GM12878 (cell line): ENCODE measurements at regions not wholly inside any gene's neighbourhood (a gene's known extent, or its start where the extent isn't known, plus 50 kb on each side); places are given as distances from the start of the nearest gene placed in this dataset.

Source experiments
- ATAC-seq: fragments of 200-7000 bp; cut with Tn5 transposase; 3 replicates; pipeline ENCODE4 v1.9.1; 2020; ENCODE audit warnings: mild to moderate bottlenecking, moderate library complexity
- BruUV-seq: library from RNA; stranded (reverse); fragments of 400-500 nt; replicated peaks from 2 replicates; lab custom pipeline; 2021; lab: Mats Ljungman, UMichigan
- CTCF ChIA-PET: fragments of 300-600 bp; sonication (Branson Sonifier 250); formaldehyde crosslinking; extraction: SDS; loops from one replicate; lab custom pipeline; 2021; ENCODE audit warnings: inconsistent platforms; lab: Yijun Ruan, JAX
- POLR2A ChIA-PET: fragments of 350-600 bp; formaldehyde crosslinking; extraction: SDS; loops from one replicate; lab custom pipeline; 2021; ENCODE audit warnings: inconsistent platforms; lab: Charles Lee
- RAD21 ChIA-PET: fragments of 300-600 bp; sonication (Branson Sonifier 250); formaldehyde crosslinking; loops from one replicate; lab custom pipeline; 2023; ENCODE audit warnings: antibody characterized with exemption; ENCODE audit not compliant: unreplicated experiment; lab: Charles Lee
- SMC1A ChIA-PET: fragments of 300-600 bp; sonication (Branson Sonifier 250); formaldehyde crosslinking; loops from one replicate; lab custom pipeline; 2023; ENCODE audit not compliant: unreplicated experiment, uncharacterized antibody; lab: Charles Lee
- DNase-seq: peaks from one replicate; pipeline ENCODE4 v3.0.0-alpha.2; 2011; ENCODE audit warnings: low read depth, low spot score
- FAIRE-seq: peaks from 3 replicates; lab custom pipeline; 2011; peaks lifted over from hg19 to GRCh38; lab: Jason Lieb, UNC
- H2AFZ ChIP-seq: 2 replicates; pipeline ENCODE4 v1.6.0; 2011; ENCODE audit warnings: low read depth, low read length, control low read depth; ENCODE audit not compliant: control insufficient read depth
- H3K27ac ChIP-seq: 2 replicates; pipeline ENCODE4 v1.5.1; 2011; ENCODE audit warnings: control low read depth; ENCODE audit not compliant: control insufficient read depth, insufficient read depth
- H3K27me3 ChIP-seq, 2 experiments: replicated peaks in 1 of 2; 2 replicates each; pipeline versions ENCODE4 v1.6.0 to v1.6.1; 2011; ENCODE audit warnings: low read length in 1 of 2; ENCODE audit not compliant: control insufficient read depth in 2 of 2, insufficient read depth in 2 of 2
- H3K36me3 ChIP-seq, 2 experiments: 2 replicates each; pipeline ENCODE4 v1.5.1; 2011; ENCODE audit warnings: low read length in 1 of 2; ENCODE audit not compliant: control insufficient read depth in 2 of 2, insufficient read depth in 2 of 2
- H3K4me1 ChIP-seq: 2 replicates; pipeline ENCODE4 v1.6.1; 2011; ENCODE audit warnings: mild to moderate bottlenecking, low read length, moderate library complexity, mixed read lengths; ENCODE audit not compliant: control insufficient read depth, insufficient read depth
- H3K4me2 ChIP-seq: 2 replicates; pipeline ENCODE4 v1.6.0; 2011; ENCODE audit warnings: control low read depth; ENCODE audit not compliant: control insufficient read depth, insufficient read depth
- H3K4me3 ChIP-seq: fragments of 200-600 bp; sonication (generic); 2 replicates; pipeline ENCODE4 v1.5.1; 2016
- H3K79me2 ChIP-seq: 2 replicates; pipeline ENCODE4 v1.6.0; 2011; ENCODE audit warnings: low read length; ENCODE audit not compliant: control insufficient read depth, insufficient read depth
- H3K9ac ChIP-seq: 2 replicates; pipeline ENCODE4 v1.8.0; 2011; ENCODE audit warnings: low read length, control low read depth, mixed read lengths; ENCODE audit not compliant: control insufficient read depth, insufficient read depth
- H3K9me3 ChIP-seq: replicated peaks from 3 replicates; pipeline ENCODE4 v1.5.1; 2011; ENCODE audit warnings: mild to moderate bottlenecking, low read length; ENCODE audit not compliant: control insufficient read depth, insufficient read depth
- H4K20me1 ChIP-seq: 2 replicates; pipeline ENCODE4 v1.6.0; 2011; ENCODE audit not compliant: control insufficient read depth, insufficient read depth
- ATF3 ChIP-seq: IDR thresholded peaks from 2 replicates; pipeline ENCODE4 v1.6.1; 2011; ENCODE audit warnings: low read depth, mild to moderate bottlenecking, low read length, moderate library complexity, borderline replicate concordance; ENCODE audit errors: extremely low read depth
- BCL11A ChIP-seq: IDR thresholded peaks from 2 replicates; pipeline ENCODE4 v1.6.1; 2011; ENCODE audit warnings: low read depth, low read length
- CBX3 ChIP-seq: fragments of 200-600 bp; sonication (generic); IDR thresholded peaks from 2 replicates; pipeline ENCODE4 v1.6.1; 2016; ENCODE audit warnings: low read depth, borderline replicate concordance
- CBX5 ChIP-seq: sonication (generic); IDR thresholded peaks from 2 replicates; pipeline ENCODE4 v1.6.1; 2016; ENCODE audit warnings: low read depth, moderate library complexity, mild to moderate bottlenecking, inconsistent platforms
- CHD2 ChIP-seq: IDR thresholded peaks from 2 replicates; pipeline ENCODE4 v1.6.1; 2011; ENCODE audit warnings: low read depth, low read length, improper control_type of control experiment, borderline replicate concordance
- CHD4 ChIP-seq: fragments of 200-600 bp; sonication (generic); IDR thresholded peaks from 2 replicates; pipeline ENCODE4 v1.6.1; 2016; ENCODE audit warnings: mild to moderate bottlenecking
- ESRRA ChIP-seq: IDR thresholded peaks from 2 replicates; pipeline ENCODE4 v1.6.1; 2012; ENCODE audit warnings: mild to moderate bottlenecking, low read length, improper control_type of control experiment
- HDAC2 ChIP-seq: fragments of 200-600 bp; sonication (generic); IDR thresholded peaks from 2 replicates; pipeline ENCODE4 v1.6.1; 2017
- KAT2A ChIP-seq: conservative IDR thresholded peaks from 2 replicates; pipeline ENCODE4 v1.6.1; 2011; ENCODE audit warnings: low read depth, low read length; ENCODE audit not compliant: control insufficient read depth
- KLF5 ChIP-seq: fragments of 450-650 bp; IDR thresholded peaks from 2 replicates; pipeline ENCODE4 v1.6.1; 2014; ENCODE audit warnings: mild to moderate bottlenecking; ENCODE audit not compliant: partially characterized antibody
- MTA2 ChIP-seq: fragments of 450-650 bp; IDR thresholded peaks from 2 replicates; pipeline ENCODE4 v1.6.1; 2016; ENCODE audit warnings: low read depth, mild to moderate bottlenecking, moderate library complexity
- MTA3 ChIP-seq: IDR thresholded peaks from 2 replicates; pipeline ENCODE4 v1.6.1; 2012; ENCODE audit warnings: low read length, inconsistent platforms, borderline replicate concordance
- NR2C1 ChIP-seq: fragments of 450-650 bp; IDR thresholded peaks from 2 replicates; pipeline ENCODE4 v1.6.1; 2017; ENCODE audit warnings: antibody characterized with exemption, mild to moderate bottlenecking, moderate library complexity
- SREBF1 ChIP-seq: IDR thresholded peaks from 2 replicates; pipeline ENCODE4 v1.6.1; 2012; ENCODE audit warnings: mild to moderate bottlenecking, low read length
- SRF ChIP-seq, 2 experiments: IDR thresholded peaks; 2 replicates each; pipeline ENCODE4 v1.6.1; 2011; ENCODE audit warnings: low read depth in 2 of 2, low read length in 2 of 2, mild to moderate bottlenecking in 1 of 2, moderate library complexity in 1 of 2
- TCF7 ChIP-seq: IDR thresholded peaks from 2 replicates; pipeline ENCODE4 v1.6.1; 2014; ENCODE audit warnings: antibody characterized with exemption, borderline replicate concordance
- ZNF687 ChIP-seq: fragments of 450-650 bp; IDR thresholded peaks from 2 replicates; pipeline ENCODE4 v1.6.1; 2017; ENCODE audit warnings: mild to moderate bottlenecking, moderate library complexity
- WGBS: methylation state at CpG from one replicate; pipeline ENCODE4 v1.1.6; 2016; ENCODE audit warnings: low lambda C conversion rate; ENCODE audit not compliant: insufficient replicate concordance, insufficient coverage; ENCODE audit errors: missing lambda C conversion rate; 5-methylcytosine and 5-hydroxymethylcytosine counted together
- in situ Hi-C: fragments of 300-500 bp; cut with MboI; formaldehyde crosslinking; loops from 9 replicates; pipeline ENCODE4 v1.14.3; 2018; ENCODE audit warnings: mixed read lengths
- intact Hi-C: fragments of 100-400 bp; cut with micrococcal nuclease; formaldehyde crosslinking; loops from one replicate; pipeline ENCODE4 v1.14.2; 2022; ENCODE audit not compliant: unreplicated experiment

DNA sequence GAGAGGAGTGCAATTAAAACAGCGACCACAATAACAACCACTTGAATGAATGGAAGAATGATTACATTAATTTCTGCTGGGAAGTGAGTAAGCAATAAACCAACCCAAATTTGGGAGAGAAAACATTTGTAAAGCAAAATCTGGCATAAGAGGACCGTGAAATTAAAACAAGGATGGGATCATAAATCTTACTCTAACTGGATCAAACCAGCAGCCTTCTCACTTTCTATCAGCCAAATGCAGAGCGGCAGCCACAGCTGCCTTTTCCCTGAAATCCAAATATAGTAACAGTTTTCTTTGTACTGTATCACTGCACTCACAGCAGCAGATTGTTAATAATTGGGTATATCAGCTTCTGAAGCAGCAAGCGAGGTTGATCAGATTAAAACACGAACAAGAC, 245.2 kb upstream of the REG3G start:
- RAD21 ChIA-PET, result no interaction called here
- no peaks in the 10 kb centered on the region for H3K79me2 ChIP-seq
- no peaks in the 10 kb centered on the region for H4K20me1 ChIP-seq
- H3K9me3 ChIP-seq, result no peaks in the 10 kb centered on the region; the same call in 2 of the 3 replicates
- DNase-seq (no peak), FAIRE-seq (no peak), ATAC-seq (no peak)
- H2AFZ ChIP-seq, result no peak overlapping the region
- in situ Hi-C loops (no loop called here), intact Hi-C loops (no loop called here)
- no peak overlapping the region for H3K4me3 ChIP-seq
- no peaks in the 10 kb centered on the region for H3K36me3 ChIP-seq
- no peak for TF ChIP-seq MTA3
- TF ChIP-seq CBX5, result no peak
- no peak for TF ChIP-seq KAT2A
- no peak for TF ChIP-seq KLF5
- TF ChIP-seq NR2C1, result no peak
- no peak for TF ChIP-seq CHD2
- no peak for TF ChIP-seq CHD4
- no peak for TF ChIP-seq MTA2
- no peak for TF ChIP-seq ESRRA
- TF ChIP-seq ATF3, result no peak
- TF ChIP-seq SRF (IDR thresholded peaks at IDR 0.05; ENCODE audit: low read depth in 2 of 2, low read length in 2 of 2), result no peak
- TF ChIP-seq BCL11A, result no peak
- TF ChIP-seq CBX3, result no peak
- no peak for TF ChIP-seq HDAC2
- no peak for TF ChIP-seq TCF7
- TF ChIP-seq ZNF687, result no peak
- no peak for TF ChIP-seq SREBF1
- BruUV-seq, result no TSS peak
- WGBS, result 13% methylated on average over 5 of the region's 5 CpGs
- CTCF ChIA-PET, result no interaction called here
- SMC1A ChIA-PET, result no interaction called here
- H3K27ac ChIP-seq, result no peak overlapping the region
- H3K27me3 ChIP-seq, result no peaks in the 10 kb centered on the region
- POLR2A ChIA-PET, result no interaction called here
- no peak overlapping the region for H3K9ac ChIP-seq
- H3K4me2 ChIP-seq, result no peak overlapping the region
- H3K4me1 ChIP-seq, result no peaks in the 10 kb centered on the region
